Stomach (tissue), 4 donors: ENCODE measurements at regions not wholly inside any gene's neighbourhood (a gene's known extent, or its start where the extent isn't known, plus 50 kb on each side); places are given as distances from the start of the nearest gene placed in this dataset.

Experiments used
- CTCF ChIP-seq, 7 experiments: fragments of 450-650 bp in 4 of 7; fragments of 200-600 bp in 3 of 7; sonication (generic) in 3 of 7; IDR thresholded peaks; one replicate each; pipeline ENCODE4 v1.5.1; 2016 to 2019; ENCODE audit warnings: antibody characterized with exemption in 7 of 7, control low read depth in 2 of 7, mild to moderate bottlenecking in 1 of 7
- EP300 ChIP-seq: sonication (generic); formaldehyde crosslinking; IDR thresholded peaks from one replicate; pipeline ENCODE4 v1.6.1; 2017; ENCODE audit warnings: antibody characterized with exemption
- POLR2A ChIP-seq, 4 donors: fragments of 450-650 bp; IDR thresholded peaks; one replicate each; pipeline ENCODE4 v1.6.1; 2016; ENCODE audit warnings: antibody characterized with exemption in 4 of 4, control low read depth in 2 of 4, mild to moderate bottlenecking in 1 of 4, moderate library complexity in 1 of 4

- TF ChIP-seq CTCF (IDR thresholded peaks at IDR 0.05) (no peak), POLR2A (IDR thresholded peaks at IDR 0.05) (no peak), EP300 (no peak)
Measured at GRCh38 chr5:109620651-109621050, 69.1 kb upstream of the MAN2A1 start.
